KMS-11 (cell line): ENCODE measurements at regions not wholly inside any gene's neighbourhood (a gene's known extent, or its start where the extent isn't known, plus 50 kb on each side); places are given as distances from the start of the nearest gene placed in this dataset.

Experiments
- H2AFZ ChIP-seq: fragments of 200-600 bp; sonication (generic); 2 replicates; pipeline ENCODE4 v1.6.1; 2016; ENCODE audit warnings: antibody characterized with exemption, mixed run types, low read depth
- H3K27ac ChIP-seq: fragments of 200-600 bp; sonication (generic); 2 replicates; pipeline ENCODE4 v1.6.1; 2016; ENCODE audit warnings: mild to moderate bottlenecking, mixed run types
- H3K27me3 ChIP-seq: fragments of 200-600 bp; sonication (generic); 2 replicates; pipeline ENCODE4 v1.6.1; 2017; ENCODE audit warnings: mild to moderate bottlenecking, low read depth, mixed run types, moderate library complexity; ENCODE audit not compliant: insufficient read depth
- H3K36me3 ChIP-seq: fragments of 200-600 bp; sonication (generic); 2 replicates; pipeline ENCODE4 v1.6.1; 2017; ENCODE audit warnings: mild to moderate bottlenecking, mixed run types; ENCODE audit not compliant: insufficient read depth
- H3K4me1 ChIP-seq: fragments of 200-600 bp; sonication (generic); 2 replicates; pipeline ENCODE4 v1.6.1; 2016; ENCODE audit warnings: mild to moderate bottlenecking, low read depth, mixed run types; ENCODE audit not compliant: poor library complexity, severe bottlenecking
- H3K4me2 ChIP-seq: fragments of 200-600 bp; sonication (generic); 2 replicates; pipeline ENCODE4 v1.7.0; 2016; ENCODE audit warnings: mild to moderate bottlenecking, mixed run types
- H3K4me3 ChIP-seq: fragments of 200-600 bp; sonication (generic); IDR thresholded peaks from 2 replicates; pipeline ENCODE4 v1.6.1; 2017; ENCODE audit warnings: low read depth, low read length, mixed read lengths; ENCODE audit not compliant: insufficient read depth
- H3K79me2 ChIP-seq: fragments of 200-600 bp; sonication (generic); 2 replicates; pipeline ENCODE4 v1.6.1; 2016; ENCODE audit warnings: low read depth, mixed run types; ENCODE audit not compliant: insufficient read depth
- H3K9ac ChIP-seq: fragments of 200-600 bp; sonication (generic); 2 replicates; pipeline ENCODE4 v1.6.1; 2016; ENCODE audit warnings: mild to moderate bottlenecking, mixed run types
- H4K20me1 ChIP-seq: fragments of 200-600 bp; sonication (generic); 2 replicates; pipeline ENCODE4 v1.6.1; 2016; ENCODE audit warnings: mild to moderate bottlenecking, mixed run types; ENCODE audit not compliant: insufficient read depth
- CTCF ChIP-seq: fragments of 200-600 bp; sonication (generic); conservative IDR thresholded peaks from 2 replicates; pipeline ENCODE4 v1.6.1; 2017; ENCODE audit warnings: low read depth, mild to moderate bottlenecking, antibody characterized with exemption, low read length, moderate library complexity, mixed read lengths

- H3K36me3 ChIP-seq, result no peaks in the 10 kb centered on the region
- no peak overlapping the region for H3K4me3 ChIP-seq
- TF ChIP-seq CTCF, result no peak
- no peaks in the 10 kb centered on the region for H3K27me3 ChIP-seq
- H3K9ac ChIP-seq, result no peak overlapping the region
- peaks cover 22% of the 10 kb centered on the region for H3K4me1 ChIP-seq
- H3K79me2 ChIP-seq, result no peaks in the 10 kb centered on the region
- no peak overlapping the region for H3K4me2 ChIP-seq
- H3K27ac ChIP-seq, result no peak overlapping the region
- no peak overlapping the region for H2AFZ ChIP-seq
- no peaks in the 10 kb centered on the region for H4K20me1 ChIP-seq
Observed at GRCh38 chr5:74072646-74073045, 446.6 kb downstream of the ARHGEF28 start.

DNA sequence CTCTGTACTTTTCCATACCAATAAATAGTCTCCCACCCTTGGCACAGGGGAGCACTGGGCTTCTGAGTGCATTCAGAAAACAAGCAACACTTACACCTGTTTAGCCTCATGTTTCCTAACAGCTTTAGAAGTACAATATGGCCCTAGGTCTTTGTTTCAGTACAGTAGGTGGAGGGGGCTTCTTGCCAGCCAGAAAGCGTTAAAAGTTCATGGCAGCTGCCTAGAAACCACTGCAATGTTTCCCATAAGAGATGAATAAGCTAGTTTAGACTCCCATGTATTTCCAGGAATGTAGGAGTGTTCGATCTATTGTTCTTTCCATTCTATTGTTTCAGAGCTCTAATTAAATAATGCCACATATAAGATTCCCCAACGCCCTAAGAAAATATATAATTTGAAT, 444.8 kb downstream of the ARHGEF28 start:
- no peak for TF ChIP-seq CTCF

GRCh38 chr5:74069741-74070140, 443.7 kb downstream of the ARHGEF28 start:
- H2AFZ ChIP-seq, result no peak overlapping the region
- H3K4me1 ChIP-seq, result peaks cover 3% of the 10 kb centered on the region
- H3K27me3 ChIP-seq, result no peaks in the 10 kb centered on the region
- H3K79me2 ChIP-seq, result no peaks in the 10 kb centered on the region
- no peak overlapping the region for H3K4me3 ChIP-seq
- H3K9ac ChIP-seq, result no peak overlapping the region
- no peak for TF ChIP-seq CTCF
- H4K20me1 ChIP-seq, result no peaks in the 10 kb centered on the region
- no peak overlapping the region for H3K27ac ChIP-seq
- no peak overlapping the region for H3K4me2 ChIP-seq
- no peaks in the 10 kb centered on the region for H3K36me3 ChIP-seq

More for the DNA sequence above, 444.8 kb downstream of the ARHGEF28 start:
- H3K4me2 ChIP-seq, result no peak overlapping the region
- no peaks in the 10 kb centered on the region for H4K20me1 ChIP-seq
- H3K4me3 ChIP-seq, result no peak overlapping the region
- H3K27ac ChIP-seq, result no peak overlapping the region
- peaks cover 13% of the 10 kb centered on the region for H3K4me1 ChIP-seq
- no peak overlapping the region for H3K9ac ChIP-seq
- no peaks in the 10 kb centered on the region for H3K79me2 ChIP-seq
- H2AFZ ChIP-seq, result no peak overlapping the region
- no peaks in the 10 kb centered on the region for H3K27me3 ChIP-seq
- no peaks in the 10 kb centered on the region for H3K36me3 ChIP-seq

- H3K36me3 ChIP-seq, result no peaks in the 10 kb centered on the region
- H3K79me2 ChIP-seq, result no peaks in the 10 kb centered on the region
- no peak overlapping the region for H3K27ac ChIP-seq
- H3K27me3 ChIP-seq, result no peaks in the 10 kb centered on the region
- no peak overlapping the region for H3K9ac ChIP-seq
- H3K4me1 ChIP-seq, result peaks cover 4% of the 10 kb centered on the region
- H2AFZ ChIP-seq, result no peak overlapping the region
- no peak for TF ChIP-seq CTCF
- no peak overlapping the region for H3K4me2 ChIP-seq
- H4K20me1 ChIP-seq, result no peaks in the 10 kb centered on the region
- H3K4me3 ChIP-seq, result no peak overlapping the region
Observed at GRCh38 chr5:74067748-74068541, 441.9 kb downstream of the ARHGEF28 start.
